ENCODE measurements at regions not wholly inside any gene's neighbourhood (a gene's known extent, or its start where the extent isn't known, plus 50 kb on each side); places are given as distances from the start of the nearest gene placed in this dataset.
"Not testable (repeated sequence)": the region's sequence is repeated elsewhere in the genome, so short reads cannot be mapped to it uniquely, and the experiment has no call there.

GRCh38 chr20:55535366-55535765, 470.0 kb downstream of the CBLN4 start:
- no peak for DNase-seq (ENCODE audit: low read depth in 2 of 2)

DNA sequence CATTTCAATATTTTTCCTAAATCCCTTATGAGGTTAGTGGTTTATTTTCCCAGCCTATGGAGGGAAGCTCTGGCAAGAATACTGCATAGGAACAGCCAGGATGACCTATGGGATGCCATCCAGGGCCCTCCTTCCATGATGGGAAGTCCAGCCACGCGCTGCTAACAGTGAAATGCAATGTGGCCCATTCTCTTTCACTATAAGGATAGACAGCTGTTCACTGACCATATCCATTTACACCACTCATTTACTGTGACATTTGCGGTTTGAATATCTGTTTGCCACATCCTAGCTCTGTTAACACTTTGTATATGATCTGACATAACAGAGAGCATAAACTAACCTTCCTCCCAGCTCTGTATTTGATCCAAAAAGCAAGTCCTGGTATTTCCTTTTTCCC, 471.7 kb downstream of the CBLN4 start:
- DNase-seq (ENCODE audit: low read depth in 2 of 2), result no peak

GRCh38 chr20:55530763-55531162, 474.6 kb downstream of the CBLN4 start:
- DNase-seq (ENCODE audit: low read depth in 2 of 2), result no peak

GRCh38 chr20:55528482-55528881, 476.8 kb downstream of the CBLN4 start:
- no peak for DNase-seq (ENCODE audit: low read depth in 2 of 2)

GRCh38 chr20:55522296-55522815, 483.0 kb downstream of the CBLN4 start:
- DNase-seq (ENCODE audit: low read depth in 2 of 2), result no peak

GRCh38 chr20:55517584-55517983, 487.7 kb downstream of the CBLN4 start:
- not testable (repeated sequence) for DNase-seq (ENCODE audit: low read depth in 2 of 2)

DNA sequence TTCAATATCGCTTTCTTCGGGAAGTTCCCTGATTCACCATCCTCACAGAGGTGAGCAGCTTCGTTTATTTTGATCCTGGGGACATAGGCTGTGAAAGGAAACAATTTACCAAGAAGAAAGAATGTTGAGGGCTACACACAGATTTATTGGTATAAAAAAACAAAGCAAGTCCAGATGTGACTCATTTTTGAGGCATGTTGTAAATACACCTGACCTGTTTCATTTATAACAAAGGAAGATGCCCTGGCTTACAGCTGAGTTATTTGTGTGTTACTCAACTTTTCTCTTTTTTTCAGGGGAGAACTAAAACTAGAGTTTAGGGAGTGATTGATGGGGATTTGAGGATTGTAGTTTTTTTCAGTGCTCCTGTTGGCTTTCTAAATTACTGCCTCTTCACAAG, 489.5 kb downstream of the CBLN4 start:
- DNase-seq (ENCODE audit: low read depth in 2 of 2), result no peak

DNA sequence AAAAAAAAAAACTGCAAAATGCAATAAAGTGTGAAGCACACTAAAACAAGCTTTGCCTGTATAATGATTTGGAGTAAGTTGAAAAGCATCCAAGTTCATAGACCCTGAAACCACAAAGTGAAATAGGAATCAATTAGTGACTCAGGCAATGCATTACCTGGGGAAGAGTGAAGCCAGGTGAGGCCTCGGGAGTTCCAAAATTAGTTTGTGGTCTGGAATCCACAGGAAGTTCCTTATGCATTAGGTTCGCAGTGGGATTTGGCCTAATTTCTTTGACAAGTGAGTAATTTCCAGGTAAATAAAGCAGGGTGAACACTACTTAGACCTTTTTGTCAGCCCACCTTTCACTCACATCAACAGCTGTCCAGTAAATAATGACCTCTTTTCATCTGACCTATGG, 490.8 kb downstream of the CBLN4 start:
- DNase-seq (ENCODE audit: low read depth in 2 of 2), result no peak

GRCh38 chr20:55513954-55514353, 491.4 kb downstream of the CBLN4 start:
- DNase-seq (ENCODE audit: low read depth in 2 of 2), result no peak

DNA sequence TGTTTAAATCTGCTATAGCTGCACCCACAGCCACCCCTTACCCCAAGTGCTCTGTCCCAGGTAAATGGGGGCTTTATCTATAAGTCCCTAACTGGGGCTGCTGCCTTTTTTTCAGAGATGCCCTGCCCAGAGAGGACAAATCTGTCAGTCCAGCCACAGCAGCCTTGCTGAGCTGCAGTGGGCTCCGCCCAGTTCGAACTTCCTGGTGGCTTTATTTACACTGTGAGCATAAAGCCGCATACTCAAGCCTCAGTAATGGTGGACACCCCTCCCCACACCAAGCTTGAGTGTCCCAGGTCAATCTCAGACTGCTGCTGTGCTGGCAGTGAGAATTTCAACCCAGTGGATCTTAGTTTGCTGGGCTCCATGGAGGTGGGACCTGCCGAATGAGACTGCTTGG, 505.2 kb downstream of the CBLN4 start:
- DNase-seq (ENCODE audit: low read depth in 2 of 2), result no peak

DNA sequence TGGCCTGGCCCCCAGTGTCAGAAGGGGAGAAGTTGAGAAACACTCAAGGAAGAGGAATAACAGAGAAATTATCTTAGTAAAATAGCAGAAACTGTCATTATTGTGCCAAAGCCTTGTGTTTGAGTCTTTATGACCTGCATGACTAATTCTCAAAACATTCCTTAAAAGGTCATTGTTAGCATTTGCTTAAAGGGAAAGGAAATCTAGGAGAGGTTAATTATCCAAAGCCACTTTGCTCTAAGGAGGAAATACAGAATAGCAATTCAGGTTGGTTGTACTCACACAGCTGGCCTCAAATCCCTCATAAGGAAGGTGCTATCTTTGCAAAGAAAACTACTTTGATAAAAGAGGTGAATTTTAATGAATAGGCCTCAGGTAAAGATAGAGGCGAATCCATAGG, 516.7 kb downstream of the CBLN4 start:
- no peak for DNase-seq (ENCODE audit: low read depth in 2 of 2)

- no peak for DNase-seq (ENCODE audit: low read depth in 2 of 2)
Measured at GRCh38 chr20:55478724-55479450, 526.4 kb downstream of the CBLN4 start.

DNA sequence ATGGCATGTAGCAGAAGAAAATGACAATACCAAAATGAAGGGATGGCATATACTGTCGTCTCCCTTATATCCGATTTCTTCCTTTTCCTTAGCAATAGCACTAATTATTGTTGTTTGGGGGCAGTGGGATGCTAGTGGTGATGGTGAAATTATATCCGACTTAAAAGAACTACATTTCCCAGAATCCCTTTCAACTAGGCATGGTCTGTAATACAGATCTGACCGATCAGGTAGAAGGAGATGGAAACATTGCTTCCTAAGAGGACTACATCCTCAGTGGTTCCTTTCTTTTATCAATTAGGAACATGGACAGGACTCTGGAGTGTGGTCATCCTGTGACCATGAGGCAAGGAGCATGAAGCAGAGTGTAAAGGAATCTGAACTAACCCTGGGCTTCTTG, 532.6 kb downstream of the CBLN4 start:
- no peak for DNase-seq (ENCODE audit: low read depth in 2 of 2)

GRCh38 chr20:55471052-55472006, 534.0 kb downstream of the CBLN4 start:
- DNase-seq (ENCODE audit: low read depth in 2 of 2), result no peak

GRCh38 chr20:55469074-55469473, 536.2 kb downstream of the CBLN4 start:
- DNase-seq (ENCODE audit: low read depth in 2 of 2), result no peak

DNA sequence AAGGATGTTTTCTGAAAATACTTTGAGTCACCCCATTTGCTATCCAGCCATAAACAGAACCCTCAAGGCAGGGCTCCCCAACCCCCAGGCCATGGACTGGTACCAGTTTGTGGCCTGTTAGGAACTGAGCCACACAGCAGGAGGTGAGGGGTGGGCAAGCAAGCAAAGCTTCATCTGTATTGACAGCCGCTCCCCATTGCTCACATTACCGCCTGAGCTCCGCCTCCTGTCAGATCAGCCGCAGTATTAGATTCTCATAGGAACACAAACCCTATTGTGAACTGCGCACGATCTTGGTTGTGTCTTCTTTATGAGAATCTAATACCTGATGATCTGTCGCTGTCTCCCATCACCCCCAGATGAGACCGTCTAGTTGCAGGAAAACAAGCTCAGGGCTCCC, 543.8 kb downstream of the CBLN4 start:
- no peak for DNase-seq (ENCODE audit: low read depth in 2 of 2)

- DNase-seq (ENCODE audit: low read depth in 2 of 2), result no peak
Measured at GRCh38 chr20:55456316-55456940, 548.9 kb downstream of the CBLN4 start.

DNA sequence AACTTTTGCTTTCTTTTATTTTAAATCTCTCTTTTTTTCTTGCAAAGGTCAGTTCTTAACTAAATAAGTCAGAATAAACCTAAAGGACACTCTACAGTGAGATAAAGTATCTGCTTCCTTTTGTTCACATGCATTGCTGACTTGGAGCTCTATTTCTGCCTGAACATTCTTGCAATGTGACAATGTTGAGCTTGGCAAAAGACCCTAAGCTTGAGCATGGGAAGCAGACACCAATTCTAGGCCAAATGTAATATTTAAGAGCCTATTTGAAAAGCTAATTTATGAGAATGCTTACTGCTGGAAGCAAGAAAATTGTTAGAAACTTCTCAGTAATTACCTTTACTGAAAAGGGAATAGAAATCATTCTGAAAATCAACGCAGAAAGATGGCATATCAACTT, 556.2 kb downstream of the CBLN4 start:
- DNase-seq (ENCODE audit: low read depth in 2 of 2), result no peak

- DNase-seq (ENCODE audit: low read depth in 2 of 2), result no peak
Measured at GRCh38 chr20:55446301-55446700, 559.0 kb downstream of the CBLN4 start.

DNA sequence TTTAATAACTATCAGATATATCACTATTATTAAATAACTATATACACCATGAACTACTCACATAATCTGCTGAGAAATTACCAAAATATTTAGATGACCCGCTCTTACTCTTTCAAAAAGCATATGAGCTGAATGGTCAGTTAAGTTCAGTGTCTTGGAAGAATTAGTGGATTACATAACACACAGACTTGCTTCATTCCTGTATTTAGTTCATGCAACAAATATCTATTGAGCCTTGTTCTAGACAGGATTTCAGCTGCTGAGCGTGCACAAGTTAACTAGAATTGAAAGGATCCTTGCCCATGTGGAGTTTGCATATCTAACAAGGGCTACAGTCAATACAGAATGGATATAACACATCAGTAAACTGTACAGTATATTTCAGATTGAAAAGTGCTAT, 566.2 kb downstream of the CBLN4 start:
- no peak for DNase-seq (ENCODE audit: low read depth in 2 of 2)

GRCh38 chr20:55437798-55438415, 567.4 kb downstream of the CBLN4 start:
- no peak for DNase-seq (ENCODE audit: low read depth in 2 of 2)

- DNase-seq (ENCODE audit: low read depth in 2 of 2), result no peak
Measured at GRCh38 chr20:55424968-55425367, 580.4 kb downstream of the CBLN4 start.
